ENCODE measurements at regions not wholly inside any gene's neighbourhood (a gene's known extent, or its start where the extent isn't known, plus 50 kb on each side); places are given as distances from the start of the nearest gene placed in this dataset.
A peak's percentile ranks its signal among the peaks of the same experiment; 100 is the strongest.

DNA sequence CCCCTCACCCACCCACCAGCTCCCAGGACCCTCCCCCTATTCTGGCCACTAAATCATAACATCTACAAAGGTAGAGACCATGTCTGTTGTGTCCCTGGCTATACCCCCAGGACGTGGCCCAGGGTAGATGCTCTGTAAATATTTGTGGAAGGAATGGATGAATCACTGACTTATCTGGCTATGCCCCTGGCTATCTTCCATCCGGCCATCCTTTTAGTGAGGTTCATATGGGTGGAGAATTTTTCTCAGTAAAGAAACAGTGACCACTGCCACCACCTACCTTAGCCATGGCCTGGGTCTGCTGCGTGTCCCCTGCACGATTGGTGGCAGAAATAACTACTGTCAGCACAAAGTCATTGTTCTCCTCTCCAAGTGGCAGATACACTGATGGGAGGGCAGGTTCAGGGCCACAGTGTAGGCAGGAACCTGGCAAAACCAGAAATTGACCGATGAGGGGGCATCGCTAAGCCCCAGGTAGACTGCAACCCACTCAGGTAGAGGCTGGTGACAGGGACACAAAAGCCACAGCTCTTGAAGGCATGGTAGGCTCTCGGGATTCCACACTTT is 63.1 kb upstream of the BCO1 start:
- TF ChIP-seq ZFX (IDR thresholded peaks at IDR 0.05): no peak
- TF ChIP-seq SP1 (IDR thresholded peaks at IDR 0.05; ENCODE audit: low read depth): no peak
- TF ChIP-seq CEBPB (IDR thresholded peaks at IDR 0.05; ENCODE audit: low read depth): no peak
- TF ChIP-seq, protein P1, sequence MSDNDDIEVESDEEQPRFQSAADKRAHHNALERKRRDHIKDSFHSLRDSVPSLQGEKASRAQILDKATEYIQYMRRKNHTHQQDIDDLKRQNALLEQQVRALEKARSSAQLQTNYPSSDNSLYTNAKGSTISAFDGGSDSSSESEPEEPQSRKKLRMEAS (IDR thresholded peaks at IDR 0.05): no peak
- TF ChIP-seq POLR2A (IDR thresholded peaks at IDR 0.05; ENCODE audit: borderline replicate concordance, extremely low read depth, insufficient read depth, insufficient read length): no peak
- TF ChIP-seq JUND (IDR thresholded peaks at IDR 0.05): no peak
- H3K27ac ChIP-seq (ENCODE audit: low read depth, low read length): no peak overlapping the region
- peak; percentile 31; the same call in 1 of the 2 replicates for ATAC-seq
- H3K36me3 ChIP-seq (ENCODE audit: control insufficient read depth in 1 of 2, insufficient read depth in 2 of 2, low read length in 2 of 2): no peaks in the 10 kb centered on the region
- H3K4me3 ChIP-seq (replicated peaks in 1 of 2; ENCODE audit: low read depth in 1 of 2, low read length in 2 of 2): no peak overlapping the region
- intact Hi-C loops (cut with micrococcal nuclease): no loop called here
- H3K4me1 ChIP-seq (ENCODE audit: control insufficient read depth in 1 of 2, insufficient read depth in 2 of 2, low read length in 2 of 2): peaks cover 5 to 32% of the 10 kb centered on the region in 2 experiments
- no peaks in the 10 kb centered on the region for H3K9me3 ChIP-seq (ENCODE audit: control insufficient read depth in 1 of 2, insufficient read depth in 1 of 2, low read depth in 1 of 2, low read length in 2 of 2)
- peak overlapping the region; percentile 42 for H3K4me2 ChIP-seq (ENCODE audit: low read length)
- DNase-seq (ENCODE audit: low read depth, low spot score): no peak
- ChIA-PET RAD21 (ENCODE audit: low non-redundant PET in 1 of 2, low total read pairs in 2 of 2, uncharacterized antibody in 2 of 2, unreplicated experiment in 2 of 2) (no interaction called here), CTCF (interaction anchor here (1.1 kb wide), 1 partner anchor 10 kb away, joined by 3 read pairs; no protein-coding TSS in a partner anchor), POLR2A (no interaction called here)
- H3K27me3 ChIP-seq (ENCODE audit: insufficient read depth, low read length): no peaks in the 10 kb centered on the region
- no peaks in the 10 kb centered on the region for H4K20me1 ChIP-seq (ENCODE audit: insufficient read depth)
- no peaks in the 10 kb centered on the region for H3K9me2 ChIP-seq (ENCODE audit: insufficient read depth)
- no peak overlapping the region for H2AFZ ChIP-seq (ENCODE audit: low read depth, low read length, poor library complexity, severe bottlenecking)
- no peak overlapping the region for H3K9ac ChIP-seq (ENCODE audit: low read length)
- BruUV-seq (replicated peaks): no TSS peak
- no peaks in the 10 kb centered on the region for H3K79me2 ChIP-seq (ENCODE audit: insufficient read depth, low read length)

DNA sequence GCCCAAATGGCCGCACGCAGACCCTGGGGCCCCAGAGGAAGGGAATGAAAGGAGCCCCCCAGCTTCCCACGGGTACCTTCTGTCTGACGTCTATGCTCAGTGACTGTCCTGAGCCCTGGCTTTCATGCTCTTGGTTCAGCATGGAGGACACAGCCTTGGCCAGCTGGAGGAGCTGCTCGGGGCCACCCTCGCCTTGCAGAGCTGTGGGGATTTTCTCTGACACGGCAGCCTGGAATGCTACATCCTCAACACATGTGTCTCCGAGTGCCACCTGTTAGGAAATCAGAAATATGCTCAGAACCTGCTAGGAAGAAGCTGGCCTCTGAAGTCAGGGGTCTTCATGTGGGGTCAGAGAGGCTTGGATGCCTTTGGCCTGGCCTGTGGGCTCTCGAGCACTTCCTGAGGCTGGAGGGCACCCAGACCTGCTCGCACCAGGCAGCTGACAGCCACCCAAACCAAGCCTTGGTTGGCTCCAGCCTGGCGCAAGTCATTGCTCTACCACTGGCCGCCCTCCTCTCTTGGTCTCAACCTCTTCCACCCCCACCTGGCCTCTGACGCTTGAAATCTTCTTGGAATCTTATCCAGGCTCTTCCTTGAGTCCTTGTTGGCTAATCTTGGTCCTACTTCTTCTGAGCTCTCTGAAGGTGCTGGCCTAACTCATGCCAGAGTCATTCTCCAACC is 63.7 kb upstream of the BCO1 start:
- Histone ChIP-seq H3K4me3 (replicated peaks in 1 of 2; ENCODE audit: low read depth in 1 of 2, low read length in 2 of 2) (no peak overlapping the region), H3K4me1 (ENCODE audit: control insufficient read depth in 1 of 2, insufficient read depth in 2 of 2, low read length in 2 of 2) (peaks cover 3 to 30% of the 10 kb centered on the region in 2 experiments; a peak in 2 of 4 replicates), H3K27ac (ENCODE audit: low read depth, low read length) (no peak overlapping the region), H4K20me1 (ENCODE audit: insufficient read depth) (no peaks in the 10 kb centered on the region), H3K9me3 (ENCODE audit: control insufficient read depth in 1 of 2, insufficient read depth in 1 of 2, low read depth in 1 of 2, low read length in 2 of 2) (no peaks in the 10 kb centered on the region), H3K9ac (ENCODE audit: low read length) (no peak overlapping the region), H3K36me3 (ENCODE audit: control insufficient read depth in 1 of 2, insufficient read depth in 2 of 2, low read length in 2 of 2) (no peaks in the 10 kb centered on the region), H3K79me2 (ENCODE audit: insufficient read depth, low read length) (no peaks in the 10 kb centered on the region), H2AFZ (ENCODE audit: low read depth, low read length, poor library complexity, severe bottlenecking) (no peak overlapping the region), H3K4me2 (ENCODE audit: low read length) (peak overlapping the region; percentile 42), H3K27me3 (ENCODE audit: insufficient read depth, low read length) (no peaks in the 10 kb centered on the region), H3K9me2 (ENCODE audit: insufficient read depth) (no peaks in the 10 kb centered on the region)
- DNase-seq (ENCODE audit: low read depth, low spot score) (no peak), ATAC-seq (peak; percentile 12; the same call in 1 of the 2 replicates)
- ChIA-PET RAD21 (ENCODE audit: low non-redundant PET in 1 of 2, low total read pairs in 2 of 2, uncharacterized antibody in 2 of 2, unreplicated experiment in 2 of 2) (no interaction called here), POLR2A (no interaction called here), CTCF (interaction anchor here (1.1 kb wide), 1 partner anchor 10 kb away, joined by 3 read pairs; no protein-coding TSS in a partner anchor)
- no TSS peak for BruUV-seq (replicated peaks)
- intact Hi-C loops (cut with micrococcal nuclease): no loop called here
- TF ChIP-seq POLR2A (IDR thresholded peaks at IDR 0.05; ENCODE audit: borderline replicate concordance, extremely low read depth, insufficient read depth, insufficient read length) (no peak), CBX3 (IDR thresholded peaks at IDR 0.05; ENCODE audit: low read depth) (no peak), SIN3A (IDR thresholded peaks at IDR 0.05; ENCODE audit: low read depth) (no peak), EZH2 (IDR thresholded peaks at IDR 0.05) (no peak), CEBPB (IDR thresholded peaks at IDR 0.05; ENCODE audit: low read depth) (no peak), SP1 (IDR thresholded peaks at IDR 0.05; ENCODE audit: low read depth) (no peak), YY1 (IDR thresholded peaks at IDR 0.05; ENCODE audit: extremely low read depth, insufficient replicate concordance, low read depth, low read length) (no peak), SRF (IDR thresholded peaks at IDR 0.05; ENCODE audit: low read depth) (no peak)
- TF ChIP-seq, protein P2, sequence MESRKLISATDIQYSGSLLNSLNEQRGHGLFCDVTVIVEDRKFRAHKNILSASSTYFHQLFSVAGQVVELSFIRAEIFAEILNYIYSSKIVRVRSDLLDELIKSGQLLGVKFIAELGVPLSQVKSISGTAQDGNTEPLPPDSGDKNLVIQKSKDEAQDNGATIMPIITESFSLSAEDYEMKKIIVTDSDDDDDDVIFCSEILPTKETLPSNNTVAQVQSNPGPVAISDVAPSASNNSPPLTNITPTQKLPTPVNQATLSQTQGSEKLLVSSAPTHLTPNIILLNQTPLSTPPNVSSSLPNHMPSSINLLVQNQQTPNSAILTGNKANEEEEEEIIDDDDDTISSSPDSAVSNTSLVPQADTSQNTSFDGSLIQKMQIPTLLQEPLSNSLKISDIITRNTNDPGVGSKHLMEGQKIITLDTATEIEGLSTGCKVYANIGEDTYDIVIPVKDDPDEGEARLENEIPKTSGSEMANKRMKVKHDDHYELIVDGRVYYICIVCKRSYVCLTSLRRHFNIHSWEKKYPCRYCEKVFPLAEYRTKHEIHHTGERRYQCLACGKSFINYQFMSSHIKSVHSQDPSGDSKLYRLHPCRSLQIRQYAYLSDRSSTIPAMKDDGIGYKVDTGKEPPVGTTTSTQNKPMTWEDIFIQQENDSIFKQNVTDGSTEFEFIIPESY (IDR thresholded peaks at IDR 0.05; ENCODE audit: extremely low read depth, insufficient replicate concordance, low read length): no peak
- TF ChIP-seq, protein P3, sequence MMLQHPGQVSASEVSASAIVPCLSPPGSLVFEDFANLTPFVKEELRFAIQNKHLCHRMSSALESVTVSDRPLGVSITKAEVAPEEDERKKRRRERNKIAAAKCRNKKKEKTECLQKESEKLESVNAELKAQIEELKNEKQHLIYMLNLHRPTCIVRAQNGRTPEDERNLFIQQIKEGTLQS (IDR thresholded peaks at IDR 0.05): no peak
